HG02870 (cell line): ENCODE measurements at regions not wholly inside any gene's neighbourhood (a gene's known extent, or its start where the extent isn't known, plus 50 kb on each side); places are given as distances from the start of the nearest gene placed in this dataset.
"Not testable (repeated sequence)": the region's sequence is repeated elsewhere in the genome, so short reads cannot be mapped to it uniquely, and the experiment has no call there.

Source experiments
- ATAC-seq: cut with Tn5 transposase; IDR thresholded peaks from one replicate; pipeline ENCODE4 v1.9.1; 2021; ENCODE audit warnings: mild to moderate bottlenecking, moderate library complexity; ENCODE audit not compliant: unreplicated experiment

GRCh38 chr3:59372346-59372745 lies 322.5 kb upstream of the CFAP20DC start:
- ATAC-seq: no peak

- no peak for ATAC-seq
These were observed 319.3 kb upstream of the CFAP20DC start for GRCh38 chr3:59368900-59369675.

GRCh38 chr3:59367150-59367549 lies 317.3 kb upstream of the CFAP20DC start:
- ATAC-seq: no peak

- ATAC-seq: no peak
These were observed 316.4 kb upstream of the CFAP20DC start for GRCh38 chr3:59366218-59366617.

- no peak for ATAC-seq
These were observed 314.7 kb upstream of the CFAP20DC start for GRCh38 chr3:59364496-59364895.

GRCh38 chr3:59360312-59360711 lies 310.5 kb upstream of the CFAP20DC start:
- not testable (repeated sequence) for ATAC-seq

- ATAC-seq: no peak
These were observed 291.6 kb upstream of the CFAP20DC start for GRCh38 chr3:59341459-59341858.

GRCh38 chr3:59339818-59340217 lies 290.0 kb upstream of the CFAP20DC start:
- ATAC-seq: peak; percentile 48

GRCh38 chr3:59338934-59339333 lies 289.1 kb upstream of the CFAP20DC start:
- ATAC-seq: no peak

- ATAC-seq: no peak
These were observed 285.5 kb upstream of the CFAP20DC start for GRCh38 chr3:59335338-59335737.

- no peak for ATAC-seq
These were observed 284.8 kb upstream of the CFAP20DC start for GRCh38 chr3:59334585-59334984.

GRCh38 chr3:59327376-59327808 lies 277.6 kb upstream of the CFAP20DC start:
- ATAC-seq: no peak

GRCh38 chr3:59326246-59327024 lies 276.6 kb upstream of the CFAP20DC start:
- no peak for ATAC-seq

- no peak for ATAC-seq
These were observed 272.2 kb upstream of the CFAP20DC start for GRCh38 chr3:59321881-59322540.

- ATAC-seq: no peak
These were observed 270.3 kb upstream of the CFAP20DC start for GRCh38 chr3:59320080-59320479.

GRCh38 chr3:59319442-59319841 lies 269.6 kb upstream of the CFAP20DC start:
- ATAC-seq: no peak

- no peak for ATAC-seq
These were observed 269.1 kb upstream of the CFAP20DC start for GRCh38 chr3:59318881-59319280.

- ATAC-seq: no peak
These were observed 267.6 kb upstream of the CFAP20DC start for GRCh38 chr3:59317386-59317785.

GRCh38 chr3:59316688-59317275 lies 267.0 kb upstream of the CFAP20DC start:
- no peak for ATAC-seq

GRCh38 chr3:59313365-59313764 lies 263.5 kb upstream of the CFAP20DC start:
- peak; percentile 82 for ATAC-seq

GRCh38 chr3:59311231-59311630 lies 261.4 kb upstream of the CFAP20DC start:
- no peak for ATAC-seq
